ENCODE measurements at regions not wholly inside any gene's neighbourhood (a gene's known extent, or its start where the extent isn't known, plus 50 kb on each side); places are given as distances from the start of the nearest gene placed in this dataset.
A peak's percentile ranks its signal among the peaks of the same experiment; 100 is the strongest.

- no peak for DNase-seq (ENCODE audit: low spot score)
- TF ChIP-seq, protein P1, sequence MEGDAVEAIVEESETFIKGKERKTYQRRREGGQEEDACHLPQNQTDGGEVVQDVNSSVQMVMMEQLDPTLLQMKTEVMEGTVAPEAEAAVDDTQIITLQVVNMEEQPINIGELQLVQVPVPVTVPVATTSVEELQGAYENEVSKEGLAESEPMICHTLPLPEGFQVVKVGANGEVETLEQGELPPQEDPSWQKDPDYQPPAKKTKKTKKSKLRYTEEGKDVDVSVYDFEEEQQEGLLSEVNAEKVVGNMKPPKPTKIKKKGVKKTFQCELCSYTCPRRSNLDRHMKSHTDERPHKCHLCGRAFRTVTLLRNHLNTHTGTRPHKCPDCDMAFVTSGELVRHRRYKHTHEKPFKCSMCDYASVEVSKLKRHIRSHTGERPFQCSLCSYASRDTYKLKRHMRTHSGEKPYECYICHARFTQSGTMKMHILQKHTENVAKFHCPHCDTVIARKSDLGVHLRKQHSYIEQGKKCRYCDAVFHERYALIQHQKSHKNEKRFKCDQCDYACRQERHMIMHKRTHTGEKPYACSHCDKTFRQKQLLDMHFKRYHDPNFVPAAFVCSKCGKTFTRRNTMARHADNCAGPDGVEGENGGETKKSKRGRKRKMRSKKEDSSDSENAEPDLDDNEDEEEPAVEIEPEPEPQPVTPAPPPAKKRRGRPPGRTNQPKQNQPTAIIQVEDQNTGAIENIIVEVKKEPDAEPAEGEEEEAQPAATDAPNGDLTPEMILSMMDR (IDR thresholded peaks at IDR 0.05; ENCODE audit: extremely low read depth, missing control alignments), result no peak
Observed at GRCh38 chr20:63105211-63106107, 98.7 kb upstream of the BHLHE23 start.

DNA sequence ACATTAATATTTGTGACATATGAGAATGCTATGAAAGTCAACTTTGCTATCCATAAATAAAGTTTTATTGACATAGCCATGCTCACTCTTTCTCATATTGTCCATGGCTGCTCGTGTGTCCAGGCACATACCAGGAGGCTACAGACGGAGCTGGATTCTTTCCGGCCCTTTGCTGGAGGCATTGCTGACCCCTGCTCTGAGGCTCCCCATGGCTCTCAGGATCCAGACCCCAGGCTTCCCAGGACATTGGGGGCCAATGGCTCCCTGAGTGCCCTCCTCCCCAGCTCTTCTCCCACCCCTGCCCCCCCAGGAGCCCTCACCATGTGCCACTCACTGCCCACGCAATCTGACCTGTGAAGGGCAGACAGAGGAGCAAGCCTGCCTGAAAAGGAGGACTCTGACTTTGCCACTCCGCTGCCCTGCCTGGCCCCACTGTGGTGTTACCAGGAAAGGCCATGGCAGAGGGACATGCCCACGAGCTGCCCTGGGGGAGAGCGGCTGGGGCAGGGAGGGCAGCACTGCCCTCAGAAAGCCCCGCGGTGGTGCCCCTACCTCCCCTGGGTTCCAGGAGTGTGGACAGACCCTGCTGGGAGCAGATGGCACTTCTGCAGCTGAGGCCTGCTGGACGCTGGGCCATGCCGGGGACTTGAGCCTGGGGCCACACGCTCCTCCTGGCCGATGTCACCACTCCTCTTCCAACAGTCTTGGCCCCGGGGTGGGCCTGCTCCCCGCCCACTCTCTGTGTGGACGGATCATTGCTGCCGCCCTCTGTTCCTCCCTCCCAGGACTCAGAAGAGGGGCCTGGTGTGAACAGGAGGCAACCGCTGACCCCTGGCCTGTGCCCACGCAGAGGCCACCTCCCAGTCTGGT is 97.8 kb upstream of the BHLHE23 start:
- TF ChIP-seq, protein P1 (IDR thresholded peaks at IDR 0.05; ENCODE audit: extremely low read depth, missing control alignments), result no peak
- DNase-seq (ENCODE audit: low spot score), result no peak

DNA sequence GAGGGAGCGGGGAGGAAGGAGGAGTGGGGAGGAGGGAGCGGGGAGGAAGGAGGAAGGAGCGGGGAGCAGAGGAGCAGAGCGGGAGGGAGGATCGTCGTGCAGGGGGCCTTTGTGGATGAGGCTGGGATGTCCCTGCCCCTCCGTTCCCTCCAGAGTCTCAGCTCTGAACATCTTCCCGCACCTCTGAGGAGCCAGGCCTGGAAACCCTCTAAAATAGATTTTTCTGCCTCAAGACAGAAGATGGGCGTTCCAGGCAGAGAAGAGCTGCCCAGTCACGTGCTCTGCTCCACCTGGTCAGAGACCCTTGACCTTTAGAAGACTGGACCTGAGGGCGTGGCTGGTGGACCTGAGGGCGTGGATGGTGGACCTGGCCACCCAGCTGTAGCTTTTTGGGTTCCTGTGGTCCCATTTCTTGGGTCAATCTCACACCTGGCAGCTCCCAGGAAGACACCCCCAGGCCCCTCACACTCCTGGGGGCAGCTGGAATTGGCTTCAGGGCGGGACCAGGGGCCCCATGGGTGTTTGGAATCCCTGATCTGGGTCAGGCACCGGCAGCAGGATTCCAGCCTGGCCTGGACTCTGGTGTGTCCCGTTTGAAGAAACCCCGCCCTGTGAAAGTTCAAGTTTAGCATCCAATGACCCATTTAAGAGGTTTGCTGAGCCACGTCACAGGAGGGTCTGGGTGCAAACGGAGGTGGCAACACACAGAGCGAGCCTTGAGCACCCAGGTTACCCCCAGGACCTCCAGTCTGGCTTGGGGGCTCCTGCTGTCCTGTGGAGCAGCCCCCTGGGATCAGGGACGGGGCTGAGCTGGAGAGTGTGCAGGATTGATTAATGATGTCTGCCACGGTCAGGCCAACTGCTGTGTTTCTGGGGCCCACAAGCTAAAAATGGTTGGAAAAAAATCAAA is 96.9 kb upstream of the BHLHE23 start:
- TF ChIP-seq, protein P1 (IDR thresholded peaks at IDR 0.05; ENCODE audit: extremely low read depth, missing control alignments), result no peak
- peak; percentile 52 for DNase-seq (ENCODE audit: low spot score)

DNA sequence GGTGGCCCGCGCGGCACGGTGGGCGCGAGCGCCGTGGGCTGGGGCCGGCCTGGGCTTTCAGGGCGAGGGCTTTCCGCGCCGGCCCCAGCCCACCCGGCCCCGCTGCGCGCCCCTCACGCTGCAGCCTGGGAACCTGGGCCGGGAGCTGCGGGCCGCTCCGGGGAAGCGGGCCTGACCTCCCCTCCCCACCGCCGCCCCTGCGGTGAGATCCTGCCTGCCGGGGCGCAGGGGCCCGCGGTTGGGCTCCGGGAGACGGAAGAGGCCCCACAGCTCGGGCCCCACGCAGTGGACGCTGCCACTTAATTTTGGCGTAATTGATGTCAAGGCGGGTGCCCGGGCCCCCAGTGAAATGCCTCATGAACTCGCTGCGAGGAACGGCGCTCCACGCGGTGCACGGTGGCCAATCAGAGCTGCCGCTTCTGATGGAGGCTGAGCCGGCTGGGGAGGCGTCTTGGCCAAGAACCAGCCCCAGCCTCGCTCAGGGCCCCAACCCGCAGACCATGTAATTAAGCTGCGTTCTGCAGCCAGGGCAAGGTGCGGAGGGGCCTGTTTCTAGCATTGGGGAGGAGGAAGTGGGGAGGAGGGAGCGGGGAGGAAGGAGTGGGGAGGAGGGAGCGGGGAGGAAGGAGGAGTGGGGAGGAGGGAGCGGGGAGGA is 96.1 kb upstream of the BHLHE23 start:
- DNase-seq (ENCODE audit: low spot score), result peak; percentile 84
- TF ChIP-seq, protein P1 (IDR thresholded peaks at IDR 0.05; ENCODE audit: extremely low read depth, missing control alignments), result no peak

- TF ChIP-seq, protein P1 (IDR thresholded peaks at IDR 0.05; ENCODE audit: extremely low read depth, missing control alignments), result no peak
- DNase-seq (ENCODE audit: low spot score), result peak; percentile 90
Observed at GRCh38 chr20:63101781-63102720, 95.3 kb upstream of the BHLHE23 start.
